ENCODE measurements at regions not wholly inside any gene's neighbourhood (a gene's known extent, or its start where the extent isn't known, plus 50 kb on each side); places are given as distances from the start of the nearest gene placed in this dataset.

- Histone ChIP-seq H3K36me3 (no peaks in the 10 kb centered on the region), H3K9me3 (no peaks in the 10 kb centered on the region), H3K27me3 (no peaks in the 10 kb centered on the region), H3K4me1 (no peaks in the 10 kb centered on the region), H3K4me3 (ENCODE audit: low read depth, low read length) (no peak overlapping the region)
- no peak for TF ChIP-seq CTCF (IDR thresholded peaks at IDR 0.05; ENCODE audit: low read depth, low read length)
- no peak for DNase-seq
These were observed 178.2 kb upstream of the KLF6 start for GRCh38 chr10:3963191-3963673.

- no peaks in the 10 kb centered on the region for H3K9me3 ChIP-seq
- no peaks in the 10 kb centered on the region for H3K4me1 ChIP-seq
- DNase-seq = no peak
- TF ChIP-seq CTCF (IDR thresholded peaks at IDR 0.05; ENCODE audit: low read depth, low read length) = no peak
- H3K36me3 ChIP-seq = no peaks in the 10 kb centered on the region
- no peaks in the 10 kb centered on the region for H3K27me3 ChIP-seq
- no peak overlapping the region for H3K4me3 ChIP-seq (ENCODE audit: low read depth, low read length)
These were observed 176.1 kb upstream of the KLF6 start for GRCh38 chr10:3961082-3961481.

- DNase-seq = no peak
- Histone ChIP-seq H3K4me1 (no peaks in the 10 kb centered on the region), H3K27me3 (no peaks in the 10 kb centered on the region), H3K9me3 (no peaks in the 10 kb centered on the region), H3K4me3 (ENCODE audit: low read depth, low read length) (no peak overlapping the region), H3K36me3 (no peaks in the 10 kb centered on the region)
- TF ChIP-seq CTCF (IDR thresholded peaks at IDR 0.05; ENCODE audit: low read depth, low read length) = no peak
These were observed 175.5 kb upstream of the KLF6 start for GRCh38 chr10:3960496-3960895.

- H3K36me3 ChIP-seq = no peaks in the 10 kb centered on the region
- no peak for TF ChIP-seq CTCF (IDR thresholded peaks at IDR 0.05; ENCODE audit: low read depth, low read length)
- no peaks in the 10 kb centered on the region for H3K27me3 ChIP-seq
- no peaks in the 10 kb centered on the region for H3K9me3 ChIP-seq
- no peak overlapping the region for H3K4me3 ChIP-seq (ENCODE audit: low read depth, low read length)
- no peaks in the 10 kb centered on the region for H3K4me1 ChIP-seq
- DNase-seq = no peak
These were observed 174.6 kb upstream of the KLF6 start for GRCh38 chr10:3959370-3960325.

GRCh38 chr10:3958472-3958996, 173.5 kb upstream of the KLF6 start:
- TF ChIP-seq CTCF (IDR thresholded peaks at IDR 0.05; ENCODE audit: low read depth, low read length) = no peak
- Histone ChIP-seq H3K9me3 (no peaks in the 10 kb centered on the region), H3K4me1 (no peaks in the 10 kb centered on the region), H3K36me3 (no peaks in the 10 kb centered on the region), H3K27me3 (no peaks in the 10 kb centered on the region), H3K4me3 (ENCODE audit: low read depth, low read length) (no peak overlapping the region)
- DNase-seq = no peak
